ENCODE measurements at regions not wholly inside any gene's neighbourhood (a gene's known extent, or its start where the extent isn't known, plus 50 kb on each side); places are given as distances from the start of the nearest gene placed in this dataset.

GRCh38 chr7:25882151-25882773 is 269.7 kb upstream of the NFE2L3 start:
- Histone ChIP-seq H3K36me3 (no peaks in the 10 kb centered on the region), H3K4me1 (no peaks in the 10 kb centered on the region), H3K27me3 (peaks cover 0 to 95% (median 4%) of the 10 kb centered on the region in 4 donors), H3K4me3 (no peak overlapping the region), H3K27ac (no peak overlapping the region), H3K9me3 (no peaks in the 10 kb centered on the region)
- 57 to 59% methylated on average over 13 of the region's 13 CpGs for WGBS, 2 donors
- intact Hi-C loops (cut with DNase I) = no loop called here
- TF ChIP-seq POLR2A (IDR thresholded peaks at IDR 0.05) = no peak
- DNase-seq = no peak

GRCh38 chr7:25884265-25884828 is 267.7 kb upstream of the NFE2L3 start:
- DNase-seq = no peak
- peaks cover 0 to 95% (median 6%) of the 10 kb centered on the region in 4 donors for H3K27me3 ChIP-seq
- TF ChIP-seq POLR2A (IDR thresholded peaks at IDR 0.05) = no peak
- TF ChIP-seq, protein P1, sequence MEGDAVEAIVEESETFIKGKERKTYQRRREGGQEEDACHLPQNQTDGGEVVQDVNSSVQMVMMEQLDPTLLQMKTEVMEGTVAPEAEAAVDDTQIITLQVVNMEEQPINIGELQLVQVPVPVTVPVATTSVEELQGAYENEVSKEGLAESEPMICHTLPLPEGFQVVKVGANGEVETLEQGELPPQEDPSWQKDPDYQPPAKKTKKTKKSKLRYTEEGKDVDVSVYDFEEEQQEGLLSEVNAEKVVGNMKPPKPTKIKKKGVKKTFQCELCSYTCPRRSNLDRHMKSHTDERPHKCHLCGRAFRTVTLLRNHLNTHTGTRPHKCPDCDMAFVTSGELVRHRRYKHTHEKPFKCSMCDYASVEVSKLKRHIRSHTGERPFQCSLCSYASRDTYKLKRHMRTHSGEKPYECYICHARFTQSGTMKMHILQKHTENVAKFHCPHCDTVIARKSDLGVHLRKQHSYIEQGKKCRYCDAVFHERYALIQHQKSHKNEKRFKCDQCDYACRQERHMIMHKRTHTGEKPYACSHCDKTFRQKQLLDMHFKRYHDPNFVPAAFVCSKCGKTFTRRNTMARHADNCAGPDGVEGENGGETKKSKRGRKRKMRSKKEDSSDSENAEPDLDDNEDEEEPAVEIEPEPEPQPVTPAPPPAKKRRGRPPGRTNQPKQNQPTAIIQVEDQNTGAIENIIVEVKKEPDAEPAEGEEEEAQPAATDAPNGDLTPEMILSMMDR (IDR thresholded peaks at IDR 0.05) = no peak
- no peaks in the 10 kb centered on the region for H3K4me1 ChIP-seq
- no peak overlapping the region for H3K27ac ChIP-seq
- H3K9me3 ChIP-seq = no peaks in the 10 kb centered on the region
- H3K36me3 ChIP-seq = no peaks in the 10 kb centered on the region
- intact Hi-C loops (cut with DNase I) = no loop called here
- no peak overlapping the region for H3K4me3 ChIP-seq
- 74 to 88% methylated on average over 11 to 13 of the region's 13 CpGs for WGBS, 2 donors

GRCh38 chr7:25885057-25885576 is 266.9 kb upstream of the NFE2L3 start:
- no peak for DNase-seq
- no peak overlapping the region for H3K4me3 ChIP-seq
- H3K9me3 ChIP-seq = no peaks in the 10 kb centered on the region
- intact Hi-C loops (cut with DNase I) = no loop called here
- no peaks in the 10 kb centered on the region for H3K36me3 ChIP-seq
- H3K27me3 ChIP-seq = peaks cover 0 to 96% (median 6%) of the 10 kb centered on the region in 4 donors
- H3K27ac ChIP-seq = no peak overlapping the region
- no peaks in the 10 kb centered on the region for H3K4me1 ChIP-seq
- TF ChIP-seq POLR2A (IDR thresholded peaks at IDR 0.05) = no peak
- TF ChIP-seq, protein P1 (IDR thresholded peaks at IDR 0.05) = no peak
- 69 to 73% methylated on average over 5 to 7 of the region's 7 CpGs for WGBS, 2 donors

GRCh38 chr7:25886387-25887240 is 265.4 kb upstream of the NFE2L3 start:
- DNase-seq = no peak
- Histone ChIP-seq H3K36me3 (no peaks in the 10 kb centered on the region), H3K4me1 (no peaks in the 10 kb centered on the region), H3K4me3 (no peak overlapping the region), H3K9me3 (no peaks in the 10 kb centered on the region), H3K27me3 (peaks cover 0 to 92% (median 5%) of the 10 kb centered on the region in 4 donors), H3K27ac (no peak overlapping the region)
- TF ChIP-seq, protein P1 (IDR thresholded peaks at IDR 0.05) = no peak
- no peak for TF ChIP-seq POLR2A (IDR thresholded peaks at IDR 0.05)
- 71 to 77% methylated on average over 6 of the region's 6 CpGs for WGBS, 2 donors
- intact Hi-C loops (cut with DNase I) = no loop called here

DNA sequence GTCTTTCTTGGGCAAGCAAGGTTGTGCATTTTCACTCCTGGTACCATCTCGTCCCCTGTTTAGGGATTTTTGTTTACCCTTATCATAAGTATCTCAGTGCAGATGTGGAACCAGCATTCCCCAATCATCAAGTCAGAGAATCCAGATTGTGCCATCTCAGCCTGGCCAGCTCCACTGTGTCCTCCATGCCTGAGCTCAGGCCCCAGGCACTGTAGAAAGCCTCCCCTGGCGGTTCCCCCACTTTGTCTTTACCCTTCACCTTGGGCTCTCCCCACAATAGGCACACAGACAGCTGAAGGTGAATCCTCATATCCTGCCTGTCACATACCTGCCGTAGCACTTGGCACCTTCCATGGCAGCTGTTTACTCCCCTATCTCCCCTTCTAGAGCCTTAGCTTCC is 264.7 kb upstream of the NFE2L3 start:
- H3K9me3 ChIP-seq = no peaks in the 10 kb centered on the region
- H3K4me1 ChIP-seq = no peaks in the 10 kb centered on the region
- intact Hi-C loops (cut with DNase I) = no loop called here
- peaks cover 0 to 90% (median 5%) of the 10 kb centered on the region in 4 donors for H3K27me3 ChIP-seq
- TF ChIP-seq, protein P1 (IDR thresholded peaks at IDR 0.05) = no peak
- no peak overlapping the region for H3K4me3 ChIP-seq
- DNase-seq = no peak
- 71 to 77% methylated on average over 3 of the region's 3 CpGs for WGBS, 2 donors
- H3K27ac ChIP-seq = no peak overlapping the region
- no peaks in the 10 kb centered on the region for H3K36me3 ChIP-seq
